PC-9 (cell line): ENCODE measurements at regions not wholly inside any gene's neighbourhood (a gene's known extent, or its start where the extent isn't known, plus 50 kb on each side); places are given as distances from the start of the nearest gene placed in this dataset.

Experiments used
- BruUV-seq: library from RNA; stranded (reverse); fragments of 400-500 nt; replicated peaks from 2 replicates; lab custom pipeline; 2021; lab: Mats Ljungman, UMichigan
- CTCF ChIA-PET: fragments of 300-600 bp; sonication (Branson Sonifier 250); formaldehyde crosslinking; loops from one replicate; lab custom pipeline; 2022; ENCODE audit warnings: antibody characterized with exemption; lab: Charles Lee
- POLR2A ChIA-PET: fragments of 300-600 bp; sonication (Branson Sonifier 250); formaldehyde crosslinking; loops from one replicate; lab custom pipeline; 2022; ENCODE audit warnings: antibody characterized with exemption; ENCODE audit not compliant: unreplicated experiment; lab: Charles Lee
- DNase-seq, 2 experiments: peaks; one replicate each; pipeline versions ENCODE4 v3.0.0 to v3.0.0-alpha.2; 2015 to 2022; ENCODE audit warnings: mixed read lengths in 1 of 2
- H2AFZ ChIP-seq: fragments of 200-600 bp; sonication (generic); 2 replicates; pipeline ENCODE4 v1.8.1; 2017; ENCODE audit warnings: antibody characterized with exemption
- H3F3A ChIP-seq: fragments of 200-600 bp; sonication (generic); 2 replicates; pipeline ENCODE4 v1.8.1; 2017; ENCODE audit warnings: antibody characterized with exemption, mild to moderate bottlenecking, low read depth; ENCODE audit not compliant: insufficient read depth
- H3K27ac ChIP-seq: fragments of 200-600 bp; sonication (generic); 2 replicates; pipeline ENCODE4 v1.6.1; 2016; ENCODE audit warnings: mixed run types
- H3K27me3 ChIP-seq: fragments of 200-600 bp; sonication (generic); 2 replicates; pipeline ENCODE4 v1.6.1; 2016; ENCODE audit warnings: low read depth, mixed run types; ENCODE audit not compliant: insufficient read depth
- H3K36me3 ChIP-seq: fragments of 200-600 bp; sonication (generic); 2 replicates; pipeline ENCODE4 v1.6.1; 2016; ENCODE audit warnings: low read depth, mixed run types
- H3K4me1 ChIP-seq: fragments of 200-600 bp; sonication (generic); replicated peaks from 2 replicates; pipeline ENCODE4 v1.6.1; 2016; ENCODE audit warnings: mixed run types; ENCODE audit not compliant: insufficient read depth
- H3K4me2 ChIP-seq: fragments of 200-600 bp; sonication (generic); 2 replicates; pipeline ENCODE4 v1.6.1; 2017; ENCODE audit warnings: mixed run types
- H3K4me3 ChIP-seq: fragments of 200-600 bp; sonication (generic); 2 replicates; pipeline ENCODE4 v1.6.1; 2016; ENCODE audit warnings: mixed run types
- H3K79me2 ChIP-seq: fragments of 200-600 bp; sonication (generic); 2 replicates; pipeline ENCODE4 v1.6.1; 2017; ENCODE audit warnings: low read depth, mixed run types
- H3K9me2 ChIP-seq: fragments of 200-600 bp; sonication (generic); 2 replicates; pipeline ENCODE4 v1.8.1; 2017; ENCODE audit warnings: mild to moderate bottlenecking; ENCODE audit not compliant: insufficient read depth
- H3K9me3 ChIP-seq: fragments of 200-600 bp; sonication (generic); 2 replicates; pipeline ENCODE4 v1.8.1; 2016; ENCODE audit warnings: low read depth; ENCODE audit not compliant: insufficient read depth
- H4K20me1 ChIP-seq: fragments of 200-600 bp; sonication (generic); 2 replicates; pipeline ENCODE4 v1.8.1; 2017; ENCODE audit not compliant: insufficient read depth
- CTCF ChIP-seq: fragments of 200-600 bp; sonication (generic); conservative IDR thresholded peaks from 2 replicates; pipeline ENCODE4 v1.6.1; 2017; ENCODE audit warnings: mixed run types, antibody characterized with exemption, mild to moderate bottlenecking, moderate library complexity
- EZH2 ChIP-seq: fragments of 200-600 bp; sonication (generic); IDR thresholded peaks from 2 replicates; pipeline ENCODE4 v1.8.0; 2017; ENCODE audit warnings: antibody characterized with exemption, low read depth
- intact Hi-C: fragments of 100-400 bp; cut with micrococcal nuclease; formaldehyde crosslinking; loops from one replicate; pipeline ENCODE4 v1.10.0; 2022; ENCODE audit not compliant: unreplicated experiment

- no peak for DNase-seq
- H4K20me1 ChIP-seq: no peaks in the 10 kb centered on the region
- TF ChIP-seq CTCF (no peak), EZH2 (no peak)
- no peaks in the 10 kb centered on the region for H3K4me1 ChIP-seq
- CTCF ChIA-PET: no interaction called here
- BruUV-seq: no TSS peak
- no peaks in the 10 kb centered on the region for H3K27me3 ChIP-seq
- no peaks in the 10 kb centered on the region for H3K36me3 ChIP-seq
- H3K4me2 ChIP-seq: no peak overlapping the region
- H3K9me3 ChIP-seq: peaks cover 2% of the 10 kb centered on the region; the same call in 1 of the 2 replicates
- intact Hi-C loops: no loop called here
- no peak overlapping the region for H3K4me3 ChIP-seq
- POLR2A ChIA-PET: no interaction called here
- no peaks in the 10 kb centered on the region for H3K9me2 ChIP-seq
- no peak overlapping the region for H3K27ac ChIP-seq
- H3F3A ChIP-seq: no peaks in the 10 kb centered on the region
- H2AFZ ChIP-seq: no peak overlapping the region
- no peaks in the 10 kb centered on the region for H3K79me2 ChIP-seq
Observed at GRCh38 chr2:49600524-49600923, 446.2 kb upstream of the FSHR start.

GRCh38 chr2:49598231-49598630, 443.9 kb upstream of the FSHR start:
- Histone ChIP-seq H4K20me1 (no peaks in the 10 kb centered on the region), H2AFZ (no peak overlapping the region), H3K27me3 (no peaks in the 10 kb centered on the region), H3K79me2 (no peaks in the 10 kb centered on the region), H3K36me3 (no peaks in the 10 kb centered on the region), H3K27ac (no peak overlapping the region), H3K4me2 (no peak overlapping the region), H3K4me1 (no peaks in the 10 kb centered on the region), H3K9me3 (peaks cover 2% of the 10 kb centered on the region; the same call in 1 of the 2 replicates), H3K9me2 (no peaks in the 10 kb centered on the region), H3F3A (no peaks in the 10 kb centered on the region), H3K4me3 (no peak overlapping the region)
- DNase-seq: no peak
- CTCF ChIA-PET: no interaction called here
- POLR2A ChIA-PET: no interaction called here
- intact Hi-C loops: no loop called here
- TF ChIP-seq EZH2: no peak
- TF ChIP-seq CTCF: no peak
- no TSS peak for BruUV-seq

GRCh38 chr2:49585921-49586320, 431.6 kb upstream of the FSHR start:
- Histone ChIP-seq H3K79me2 (no peaks in the 10 kb centered on the region), H3K27me3 (no peaks in the 10 kb centered on the region), H3F3A (no peaks in the 10 kb centered on the region), H3K9me3 (no peaks in the 10 kb centered on the region), H3K4me3 (no peak overlapping the region), H4K20me1 (no peaks in the 10 kb centered on the region), H3K36me3 (no peaks in the 10 kb centered on the region), H3K4me2 (no peak overlapping the region), H3K27ac (no peak overlapping the region), H2AFZ (no peak overlapping the region), H3K9me2 (no peaks in the 10 kb centered on the region), H3K4me1 (no peaks in the 10 kb centered on the region)
- DNase-seq: no peak
- POLR2A ChIA-PET: no interaction called here
- CTCF ChIA-PET: no interaction called here
- no peak for TF ChIP-seq CTCF
- TF ChIP-seq EZH2: no peak
- BruUV-seq: no TSS peak
- intact Hi-C loops: no loop called here
